IPS DF 4.7 (cell line): ENCODE measurements at regions not wholly inside any gene's neighbourhood (a gene's known extent, or its start where the extent isn't known, plus 50 kb on each side); places are given as distances from the start of the nearest gene placed in this dataset.

Experiments used
- DNase-seq: peaks from one replicate; pipeline ENCODE4 v3.0.0-alpha.2; 2013; ENCODE audit warnings: low spot score; ENCODE audit errors: extremely low read depth

GRCh38 chr4:23741681-23742191 is 148.1 kb downstream of the PPARGC1A start:
- no peak for DNase-seq

- DNase-seq = no peak
Measured at GRCh38 chr4:23737571-23737970, 152.3 kb downstream of the PPARGC1A start.

- no peak for DNase-seq
Measured at GRCh38 chr4:23736466-23736865, 153.4 kb downstream of the PPARGC1A start.

GRCh38 chr4:23734000-23734399 is 155.8 kb downstream of the PPARGC1A start:
- DNase-seq = no peak

GRCh38 chr4:23733476-23733875 is 156.4 kb downstream of the PPARGC1A start:
- DNase-seq = no peak

- DNase-seq = no peak
Measured at GRCh38 chr4:23730998-23731397, 158.8 kb downstream of the PPARGC1A start.

GRCh38 chr4:23728971-23729370 is 160.9 kb downstream of the PPARGC1A start:
- DNase-seq = no peak

GRCh38 chr4:23728393-23728792 is 161.5 kb downstream of the PPARGC1A start:
- DNase-seq = peak; percentile 14

GRCh38 chr4:23720556-23720955 is 169.3 kb downstream of the PPARGC1A start:
- no peak for DNase-seq

- no peak for DNase-seq
Measured at GRCh38 chr4:23718435-23718834, 171.4 kb downstream of the PPARGC1A start.

- DNase-seq = peak; percentile 22
Measured at GRCh38 chr4:23717528-23718248, 172.2 kb downstream of the PPARGC1A start.

GRCh38 chr4:23710298-23710697 is 179.5 kb downstream of the PPARGC1A start:
- DNase-seq = no peak

- no peak for DNase-seq
Measured at GRCh38 chr4:23707652-23708026, 182.2 kb downstream of the PPARGC1A start.

- no peak for DNase-seq
Measured at GRCh38 chr4:23706972-23707651, 182.7 kb downstream of the PPARGC1A start.

GRCh38 chr4:23700197-23700596 is 189.7 kb downstream of the PPARGC1A start:
- no peak for DNase-seq

GRCh38 chr4:23697722-23698121 is 192.1 kb downstream of the PPARGC1A start:
- no peak for DNase-seq

- no peak for DNase-seq
Measured at GRCh38 chr4:23697001-23697528, 192.8 kb downstream of the PPARGC1A start.

- no peak for DNase-seq
Measured at GRCh38 chr4:23686169-23686897, 203.5 kb downstream of the PPARGC1A start.

- DNase-seq = no peak
Measured at GRCh38 chr4:23685471-23685870, 204.4 kb downstream of the PPARGC1A start.

GRCh38 chr4:23680671-23681518 is 209.0 kb downstream of the PPARGC1A start:
- DNase-seq = no peak

- no peak for DNase-seq
Measured at GRCh38 chr4:23674694-23675093, 215.2 kb downstream of the PPARGC1A start.
